ENCODE measurements at regions not wholly inside any gene's neighbourhood (a gene's known extent, or its start where the extent isn't known, plus 50 kb on each side); places are given as distances from the start of the nearest gene placed in this dataset.

DNA sequence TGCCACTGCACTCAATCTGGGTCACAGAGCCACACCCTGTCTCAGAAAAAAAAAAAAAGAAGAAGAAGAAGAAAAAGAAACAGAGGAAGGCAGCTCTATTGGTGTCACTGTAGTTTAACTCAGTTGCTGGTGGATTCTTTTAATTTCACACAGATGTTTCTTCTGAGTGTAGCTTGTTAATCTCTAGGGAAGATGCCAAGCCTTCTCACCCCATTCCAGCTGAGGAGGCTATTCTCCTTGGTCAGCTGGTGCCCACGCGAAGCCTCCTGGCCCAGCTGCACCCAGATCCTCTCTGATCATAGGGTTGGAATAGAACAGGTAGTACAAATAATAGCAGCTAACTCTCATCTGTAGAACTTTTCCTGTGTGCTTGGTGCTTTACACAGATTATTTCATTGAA is 113.8 kb upstream of the SPRY4 start:
- no peak for TF ChIP-seq EZH2 (IDR thresholded peaks at IDR 0.05; ENCODE audit: borderline replicate concordance, insufficient read depth, low read depth, low read length, poor library complexity, severe bottlenecking)
- TF ChIP-seq, protein P1, sequence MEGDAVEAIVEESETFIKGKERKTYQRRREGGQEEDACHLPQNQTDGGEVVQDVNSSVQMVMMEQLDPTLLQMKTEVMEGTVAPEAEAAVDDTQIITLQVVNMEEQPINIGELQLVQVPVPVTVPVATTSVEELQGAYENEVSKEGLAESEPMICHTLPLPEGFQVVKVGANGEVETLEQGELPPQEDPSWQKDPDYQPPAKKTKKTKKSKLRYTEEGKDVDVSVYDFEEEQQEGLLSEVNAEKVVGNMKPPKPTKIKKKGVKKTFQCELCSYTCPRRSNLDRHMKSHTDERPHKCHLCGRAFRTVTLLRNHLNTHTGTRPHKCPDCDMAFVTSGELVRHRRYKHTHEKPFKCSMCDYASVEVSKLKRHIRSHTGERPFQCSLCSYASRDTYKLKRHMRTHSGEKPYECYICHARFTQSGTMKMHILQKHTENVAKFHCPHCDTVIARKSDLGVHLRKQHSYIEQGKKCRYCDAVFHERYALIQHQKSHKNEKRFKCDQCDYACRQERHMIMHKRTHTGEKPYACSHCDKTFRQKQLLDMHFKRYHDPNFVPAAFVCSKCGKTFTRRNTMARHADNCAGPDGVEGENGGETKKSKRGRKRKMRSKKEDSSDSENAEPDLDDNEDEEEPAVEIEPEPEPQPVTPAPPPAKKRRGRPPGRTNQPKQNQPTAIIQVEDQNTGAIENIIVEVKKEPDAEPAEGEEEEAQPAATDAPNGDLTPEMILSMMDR (IDR thresholded peaks at IDR 0.05) = no peak
